T-helper 2 cell treated with Interferon-gamma antibody and Interleukin-4, amounts not matched to agents 5 μg/mL and 100 μg/mL, for 36 hours (primary cell): ENCODE measurements at regions not wholly inside any gene's neighbourhood (a gene's known extent, or its start where the extent isn't known, plus 50 kb on each side); places are given as distances from the start of the nearest gene placed in this dataset.

Experiments
- DNase-seq: peaks from one replicate; pipeline ENCODE4 v3.0.0; 2021; ENCODE audit warnings: low spot score
- H3K27ac Mint-ChIP-seq: one replicate; pipeline ENCODE4 v1.8.0; 2021; ENCODE audit warnings: mild to moderate bottlenecking, mixed read lengths
- H3K27me3 Mint-ChIP-seq: one replicate; pipeline ENCODE4 v1.8.0; 2021; ENCODE audit warnings: low read depth, mixed read lengths
- H3K36me3 Mint-ChIP-seq: one replicate; pipeline ENCODE4 v1.8.0; 2021; ENCODE audit warnings: low read depth, mixed read lengths
- H3K4me1 Mint-ChIP-seq: one replicate; pipeline ENCODE4 v1.8.0; 2021; ENCODE audit warnings: low read depth, mixed read lengths
- H3K4me3 Mint-ChIP-seq: one replicate; pipeline ENCODE4 v1.8.0; 2022; ENCODE audit warnings: mild to moderate bottlenecking, moderate library complexity, mixed read lengths
- H3K9me3 Mint-ChIP-seq: one replicate; pipeline ENCODE4 v1.8.0; 2021; ENCODE audit warnings: mixed read lengths

DNA sequence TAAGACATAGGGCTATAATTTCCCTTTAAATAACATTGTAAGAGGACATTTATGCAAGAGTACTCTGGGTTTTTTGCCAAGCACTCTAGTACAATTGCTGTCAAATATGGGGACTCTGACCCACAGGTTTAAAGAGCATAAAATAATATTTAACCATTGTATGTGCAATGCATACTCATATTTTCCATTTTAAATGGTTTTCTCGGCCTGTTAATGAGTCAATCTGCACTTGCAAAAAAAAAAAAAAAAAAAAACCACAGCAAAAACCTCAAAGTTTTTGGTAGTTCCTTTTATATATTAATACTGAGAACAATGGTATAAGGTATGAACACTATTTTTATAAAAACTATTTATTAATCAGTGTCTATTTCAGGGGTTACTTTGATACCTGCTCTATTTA lies 304.0 kb upstream of the CBLB start:
- H3K4me1 Mint-ChIP-seq, result peaks cover 50% of the 10 kb centered on the region

DNA sequence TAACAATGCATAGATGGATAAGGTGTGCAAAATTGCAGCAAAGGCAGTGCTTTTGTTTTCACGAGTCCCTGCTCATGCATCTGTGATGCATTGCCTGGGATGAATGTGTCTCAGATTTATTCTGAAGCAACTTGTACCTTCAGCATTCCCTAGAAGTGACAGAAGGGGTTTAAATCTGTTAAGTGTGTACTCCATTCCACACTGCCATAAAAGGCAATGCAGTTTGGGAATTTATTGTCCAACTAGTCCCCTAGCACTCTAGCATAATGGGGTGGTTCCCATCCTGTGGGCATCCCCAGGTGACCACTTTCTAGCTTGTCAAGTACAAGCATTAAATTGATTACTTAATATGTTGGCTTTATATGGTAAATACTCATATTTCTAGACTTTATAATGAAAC lies 306.5 kb upstream of the CBLB start:
- Mint-ChIP-seq H3K4me1 (peaks cover 61% of the 10 kb centered on the region), H3K27me3 (no peaks in the 10 kb centered on the region), H3K27ac (peak overlapping the region; percentile 96), H3K36me3 (peaks cover 32% of the 10 kb centered on the region), H3K9me3 (peaks cover 19% of the 10 kb centered on the region), H3K4me3 (no peak overlapping the region)
- no peak for DNase-seq

More for the DNA sequence above, 304.0 kb upstream of the CBLB start:
- H3K36me3 Mint-ChIP-seq, result peaks cover 24% of the 10 kb centered on the region
- H3K9me3 Mint-ChIP-seq, result peaks cover 7% of the 10 kb centered on the region
- no peak for DNase-seq
- H3K4me3 Mint-ChIP-seq, result peak overlapping the region; percentile 42
- H3K27ac Mint-ChIP-seq, result peak overlapping the region; percentile 64
- H3K27me3 Mint-ChIP-seq, result no peaks in the 10 kb centered on the region

DNA sequence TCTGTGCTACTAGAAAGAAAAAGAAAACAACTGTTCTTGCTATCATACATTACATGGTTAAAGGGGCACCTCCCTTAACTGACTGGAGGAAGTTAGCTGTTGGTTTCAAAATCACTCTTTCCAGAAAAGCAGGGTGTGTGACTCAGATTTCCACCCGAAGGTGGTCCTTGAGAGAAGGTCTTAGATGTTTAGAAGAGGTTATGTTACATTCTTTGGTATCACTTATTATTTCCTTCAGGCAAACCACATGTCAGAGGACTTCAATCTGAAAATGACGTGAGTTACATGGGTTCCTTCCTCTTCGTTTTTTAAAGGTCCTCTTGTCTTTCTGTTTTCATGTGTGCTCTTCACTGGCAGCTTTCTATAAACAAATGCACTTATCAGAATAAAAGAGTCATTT lies 307.9 kb upstream of the CBLB start:
- Mint-ChIP-seq H3K27me3 (no peaks in the 10 kb centered on the region), H3K9me3 (peaks cover 19% of the 10 kb centered on the region), H3K4me3 (peak overlapping the region; percentile 75), H3K27ac (peak overlapping the region; percentile 96), H3K36me3 (peaks cover 27% of the 10 kb centered on the region), H3K4me1 (peaks cover 50% of the 10 kb centered on the region)
- DNase-seq, result peak; percentile 83

DNA sequence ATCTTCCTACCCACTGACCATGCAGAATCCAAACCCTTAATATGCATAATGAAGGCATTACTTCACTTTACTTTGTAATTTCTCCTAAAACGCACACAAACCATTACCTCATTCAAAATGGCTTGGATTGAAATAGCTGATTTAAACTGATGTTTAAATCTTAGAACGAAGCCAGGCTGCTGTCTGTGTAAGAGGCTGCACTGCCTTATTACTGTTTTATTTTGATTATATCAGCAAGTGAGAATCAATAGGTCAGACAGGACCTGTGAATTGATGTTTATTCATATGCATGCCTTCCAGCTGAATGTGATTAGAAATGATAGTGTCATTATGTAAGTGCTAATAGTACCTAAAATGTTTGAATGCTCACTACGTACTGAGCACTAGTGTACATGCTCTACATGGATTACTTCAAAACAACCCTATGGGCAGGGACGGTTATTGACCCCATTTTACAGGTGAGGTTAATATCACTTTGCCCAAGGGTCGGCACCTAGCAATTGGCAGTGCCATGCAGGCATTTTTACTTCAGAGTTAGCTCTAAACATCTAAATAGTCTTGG lies 314.2 kb upstream of the CBLB start:
- peaks cover 18% of the 10 kb centered on the region for H3K9me3 Mint-ChIP-seq
- peaks cover 3% of the 10 kb centered on the region for H3K27me3 Mint-ChIP-seq
- no peak overlapping the region for H3K4me3 Mint-ChIP-seq
- peaks cover 27% of the 10 kb centered on the region for H3K36me3 Mint-ChIP-seq
- H3K27ac Mint-ChIP-seq, result no peak overlapping the region
- H3K4me1 Mint-ChIP-seq, result peaks cover 50% of the 10 kb centered on the region
- no peak for DNase-seq

DNA sequence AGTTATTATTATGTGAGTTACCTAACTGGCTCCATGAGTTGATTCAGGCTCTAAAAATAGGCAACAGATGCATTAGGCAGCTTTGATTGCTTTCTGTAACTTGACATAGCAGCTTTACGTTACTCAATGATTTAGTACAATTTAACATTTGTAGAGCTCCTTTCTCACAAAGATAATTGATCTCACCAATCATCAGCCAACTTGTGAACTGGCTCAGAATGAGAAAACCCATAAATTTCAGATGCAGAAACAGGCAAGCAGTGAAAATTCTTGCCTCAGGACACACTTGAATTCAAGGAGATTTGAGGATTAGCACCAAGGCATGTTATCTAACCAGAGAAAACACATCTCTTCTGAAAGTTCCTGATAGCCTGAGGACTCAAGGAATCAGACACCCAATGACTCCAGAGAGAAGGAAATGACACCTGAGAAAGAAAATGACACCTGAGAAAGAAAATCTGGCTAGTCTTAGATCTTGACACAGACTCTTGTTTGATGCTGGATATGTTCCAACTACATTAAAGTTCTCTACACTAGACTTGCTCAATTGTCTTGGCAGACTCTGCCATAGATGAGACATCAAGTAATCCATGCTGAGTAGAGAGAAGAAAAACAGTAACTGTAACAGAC lies 315.1 kb upstream of the CBLB start:
- Mint-ChIP-seq H3K27me3 (peaks cover 3% of the 10 kb centered on the region), H3K36me3 (peaks cover 21% of the 10 kb centered on the region), H3K4me1 (peaks cover 45% of the 10 kb centered on the region), H3K9me3 (peaks cover 12% of the 10 kb centered on the region), H3K27ac (peak overlapping the region; percentile 62), H3K4me3 (peak overlapping the region; percentile 60)
- DNase-seq, result no peak

DNA sequence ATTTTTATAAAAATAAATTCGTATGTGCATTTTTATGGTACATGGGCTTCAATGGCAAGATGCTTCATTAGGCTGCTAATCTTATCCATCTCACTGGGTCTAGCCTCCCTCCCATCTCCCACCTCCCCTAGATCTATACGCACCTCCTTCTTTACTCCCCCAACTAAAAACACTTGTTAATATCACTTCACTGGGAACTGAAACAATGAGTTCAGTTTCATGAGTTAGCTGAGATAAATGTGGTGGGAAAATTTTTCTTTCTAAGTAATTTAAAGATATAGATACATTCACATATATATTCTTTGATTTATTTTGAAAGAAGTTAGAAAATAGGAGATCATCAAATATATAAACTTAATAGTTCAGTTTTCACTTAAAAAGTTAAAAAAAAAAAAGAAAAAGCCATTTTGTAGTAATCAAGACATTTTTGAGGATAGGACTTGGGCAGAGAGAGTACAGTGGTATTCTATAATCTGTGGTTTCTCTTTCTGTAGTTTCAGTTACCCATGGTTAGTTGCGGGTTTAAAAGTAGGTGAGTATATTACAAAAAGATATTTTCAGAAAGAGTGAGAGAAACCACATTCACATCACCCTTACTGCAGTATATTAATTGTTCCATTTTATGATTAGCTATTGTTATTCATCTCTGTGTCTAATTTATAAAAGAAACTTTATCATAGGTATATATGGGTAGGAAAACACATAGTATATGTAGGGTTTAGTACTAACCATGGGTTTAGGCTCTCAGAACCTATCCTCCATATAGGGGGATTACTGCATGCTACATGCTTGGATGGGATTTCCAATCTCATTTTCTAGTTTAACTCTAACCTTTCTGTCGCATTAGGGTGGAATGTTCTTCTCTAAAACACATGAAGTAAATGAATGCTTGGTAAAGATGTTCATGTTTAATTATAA lies 316.0 kb upstream of the CBLB start:
- no peak for DNase-seq
- Mint-ChIP-seq H3K27ac (peak overlapping the region; percentile 75), H3K4me3 (peak overlapping the region; percentile 60), H3K4me1 (peaks cover 40% of the 10 kb centered on the region), H3K9me3 (peaks cover 7% of the 10 kb centered on the region), H3K27me3 (peaks cover 3% of the 10 kb centered on the region), H3K36me3 (peaks cover 16% of the 10 kb centered on the region)

DNA sequence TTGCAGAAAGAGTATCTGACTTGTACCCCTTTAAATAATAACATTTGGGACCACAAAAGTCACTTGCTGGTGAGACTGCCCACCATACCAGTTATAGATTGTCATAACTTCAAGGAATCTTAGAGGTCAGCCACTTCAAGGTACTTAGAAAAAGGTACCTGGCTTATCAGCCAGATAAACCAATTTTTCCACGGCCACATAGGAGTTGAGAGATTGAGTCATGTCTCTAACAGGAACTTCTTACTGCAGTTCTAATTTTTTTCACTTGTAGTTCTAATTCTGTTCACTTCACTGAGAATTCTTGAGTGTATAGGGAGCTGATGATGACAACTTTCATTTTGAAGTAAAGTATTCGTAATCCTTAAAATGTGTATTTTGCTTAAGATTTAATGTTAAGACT lies 317.1 kb upstream of the CBLB start:
- peak; percentile 29 for DNase-seq
- peaks cover 41% of the 10 kb centered on the region for H3K4me1 Mint-ChIP-seq
- H3K4me3 Mint-ChIP-seq, result peak overlapping the region; percentile 46
- H3K36me3 Mint-ChIP-seq, result peaks cover 16% of the 10 kb centered on the region
- peaks cover 7% of the 10 kb centered on the region for H3K9me3 Mint-ChIP-seq
- H3K27me3 Mint-ChIP-seq, result peaks cover 3% of the 10 kb centered on the region
- no peak overlapping the region for H3K27ac Mint-ChIP-seq

DNA sequence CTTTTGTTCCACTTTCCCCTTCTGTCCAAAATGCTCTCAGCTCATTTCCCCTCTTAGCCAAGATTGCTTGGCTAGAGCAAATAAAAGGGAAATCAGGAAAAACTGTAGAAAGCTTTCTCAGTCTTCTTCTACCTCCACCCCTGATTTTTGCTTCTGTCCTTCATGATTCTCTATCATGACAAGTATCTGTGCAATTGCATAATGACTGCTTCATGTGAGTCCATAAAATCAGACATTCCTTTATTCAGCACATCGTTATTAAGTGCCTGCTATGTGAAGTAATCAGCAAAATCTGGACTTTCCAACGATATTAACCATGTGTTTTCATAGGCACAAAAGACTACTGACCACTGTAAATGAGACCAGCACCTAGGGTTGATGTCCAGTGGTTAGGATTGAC lies 321.5 kb upstream of the CBLB start:
- H3K4me3 Mint-ChIP-seq, result no peak overlapping the region
- H3K36me3 Mint-ChIP-seq, result peaks cover 7% of the 10 kb centered on the region

DNA sequence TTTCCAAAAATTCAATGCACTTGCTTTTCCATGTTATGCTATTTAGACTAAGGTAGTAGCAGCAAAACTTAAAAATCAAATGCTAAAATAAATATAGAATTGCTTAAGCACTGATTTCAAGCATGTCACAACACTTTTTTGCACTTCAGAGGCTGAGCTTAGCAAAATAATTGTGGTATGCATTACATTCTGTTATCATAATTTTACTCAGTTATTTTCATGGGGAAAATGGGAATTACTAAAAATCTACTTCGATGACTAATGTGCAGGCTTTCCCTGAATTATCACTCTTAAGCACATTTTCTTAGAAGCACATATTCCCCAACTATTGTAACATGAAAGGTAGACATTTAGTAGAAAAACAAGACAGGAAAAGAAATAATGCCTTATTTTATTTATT lies 322.4 kb upstream of the CBLB start:
- Mint-ChIP-seq H3K27ac (no peak overlapping the region), H3K27me3 (no peaks in the 10 kb centered on the region), H3K9me3 (peaks cover 8% of the 10 kb centered on the region), H3K4me1 (peaks cover 11% of the 10 kb centered on the region), H3K4me3 (no peak overlapping the region), H3K36me3 (peaks cover 7% of the 10 kb centered on the region)
- DNase-seq, result no peak

More for the DNA sequence above, 321.5 kb upstream of the CBLB start:
- H3K4me1 Mint-ChIP-seq, result peaks cover 21% of the 10 kb centered on the region
- H3K27ac Mint-ChIP-seq, result no peak overlapping the region
- H3K9me3 Mint-ChIP-seq, result peaks cover 12% of the 10 kb centered on the region
- H3K27me3 Mint-ChIP-seq, result no peaks in the 10 kb centered on the region
- no peak for DNase-seq

DNA sequence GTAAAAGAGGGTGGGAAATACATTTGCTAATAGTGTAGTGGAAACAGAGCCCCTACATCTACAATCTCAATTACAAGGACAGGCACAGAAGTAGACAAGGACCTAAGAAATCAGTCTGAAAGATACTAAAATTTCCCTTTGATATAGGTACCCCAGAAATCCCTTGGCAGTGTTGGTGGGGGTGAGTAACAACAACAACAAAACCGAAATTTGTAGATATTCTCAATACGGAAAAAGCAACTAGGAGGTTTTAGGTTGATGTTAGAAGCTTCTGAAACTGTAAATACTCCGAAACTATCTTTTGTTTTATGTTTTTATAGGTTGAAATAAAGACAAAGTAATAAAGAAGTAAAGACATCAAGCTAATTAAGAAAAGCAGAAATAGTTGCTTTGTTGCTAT lies 323.1 kb upstream of the CBLB start:
- no peak for DNase-seq
- Mint-ChIP-seq H3K4me1 (peaks cover 8% of the 10 kb centered on the region), H3K4me3 (no peak overlapping the region), H3K27ac (no peak overlapping the region), H3K27me3 (no peaks in the 10 kb centered on the region), H3K36me3 (peaks cover 11% of the 10 kb centered on the region), H3K9me3 (peaks cover 8% of the 10 kb centered on the region)

DNA sequence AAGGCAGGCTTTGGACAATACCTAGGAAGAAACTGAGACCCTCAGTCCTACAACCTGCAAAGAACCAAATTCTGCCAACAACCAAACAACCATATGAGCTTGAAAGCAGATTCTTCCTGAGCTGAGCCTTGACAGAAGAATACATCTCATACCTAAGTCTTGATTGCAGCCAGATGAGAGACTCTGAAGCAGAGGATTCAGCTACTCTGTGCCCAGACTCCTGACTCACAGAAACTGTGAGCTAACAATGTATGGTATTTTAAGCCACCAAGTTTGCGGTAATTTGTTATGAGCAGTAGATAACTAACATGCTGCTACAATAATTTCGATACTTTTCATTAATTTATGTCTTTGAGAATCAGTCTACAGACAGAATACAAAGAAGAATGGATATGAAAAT lies 325.1 kb upstream of the CBLB start:
- H3K4me1 Mint-ChIP-seq, result peaks cover 15% of the 10 kb centered on the region
- H3K27ac Mint-ChIP-seq, result no peak overlapping the region
- peaks cover 16% of the 10 kb centered on the region for H3K9me3 Mint-ChIP-seq
- no peak overlapping the region for H3K4me3 Mint-ChIP-seq
- DNase-seq, result no peak
- H3K27me3 Mint-ChIP-seq, result no peaks in the 10 kb centered on the region
- peaks cover 14% of the 10 kb centered on the region for H3K36me3 Mint-ChIP-seq

DNA sequence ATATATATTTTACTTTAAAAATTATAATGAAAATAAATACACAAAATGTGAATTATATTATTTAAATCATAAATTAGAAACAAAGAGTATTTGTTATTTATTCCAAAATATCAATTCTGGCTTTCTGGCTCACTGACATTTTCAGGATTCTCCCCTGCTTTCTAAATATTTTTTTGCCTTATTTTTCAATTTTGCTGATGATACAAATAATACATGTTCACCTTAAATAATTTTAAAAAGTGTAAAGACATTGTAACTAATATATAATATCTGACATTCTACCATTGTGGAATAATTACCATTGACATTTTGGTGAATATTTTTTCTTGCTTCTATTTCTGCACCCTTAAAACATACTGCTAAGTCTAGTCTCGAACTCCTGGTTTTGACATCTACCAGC lies 325.9 kb upstream of the CBLB start:
- peaks cover 14% of the 10 kb centered on the region for H3K36me3 Mint-ChIP-seq
- no peaks in the 10 kb centered on the region for H3K27me3 Mint-ChIP-seq
- H3K4me3 Mint-ChIP-seq, result no peak overlapping the region
- H3K27ac Mint-ChIP-seq, result no peak overlapping the region
- DNase-seq, result no peak
- H3K9me3 Mint-ChIP-seq, result peaks cover 16% of the 10 kb centered on the region
- H3K4me1 Mint-ChIP-seq, result peaks cover 15% of the 10 kb centered on the region

DNA sequence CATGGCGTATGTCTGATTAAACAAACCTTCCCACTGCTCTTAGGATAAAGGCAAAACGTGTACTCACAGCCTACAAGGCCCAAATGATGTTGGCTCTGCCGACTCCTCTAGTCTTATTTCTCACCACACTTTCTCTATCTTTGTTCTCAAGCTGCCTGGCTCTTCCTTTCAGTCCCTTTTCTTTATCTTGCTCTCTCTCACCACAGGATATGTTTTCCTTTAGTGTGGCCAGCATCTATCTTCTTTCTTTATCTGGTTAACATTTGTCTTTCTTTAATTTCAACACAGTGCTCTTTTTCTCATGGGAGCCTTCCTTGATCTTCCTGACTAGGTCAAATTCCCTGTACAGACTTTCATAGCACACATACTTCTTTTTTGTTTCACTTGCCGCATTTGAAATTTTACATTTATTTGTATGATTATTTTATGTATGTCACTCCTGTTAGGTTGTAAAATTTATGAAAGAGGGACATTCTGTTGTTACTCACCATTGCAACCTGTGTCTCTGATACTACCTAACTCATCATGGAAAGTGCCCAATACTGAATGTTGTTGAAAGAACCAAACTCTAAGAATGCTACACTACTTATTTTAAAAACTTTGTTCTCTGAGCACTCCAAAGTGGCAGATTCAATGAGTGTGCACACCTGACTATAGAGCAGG lies 328.9 kb upstream of the CBLB start:
- H3K4me3 Mint-ChIP-seq, result peak overlapping the region; percentile 45
- peaks cover 17% of the 10 kb centered on the region for H3K4me1 Mint-ChIP-seq
- peaks cover 19% of the 10 kb centered on the region for H3K9me3 Mint-ChIP-seq
- H3K27me3 Mint-ChIP-seq, result no peaks in the 10 kb centered on the region
- peak overlapping the region; percentile 39 for H3K27ac Mint-ChIP-seq
- peaks cover 14% of the 10 kb centered on the region for H3K36me3 Mint-ChIP-seq
- no peak for DNase-seq
